ENCODE measurements at regions not wholly inside any gene's neighbourhood (a gene's known extent, or its start where the extent isn't known, plus 50 kb on each side); places are given as distances from the start of the nearest gene placed in this dataset.

DNA sequence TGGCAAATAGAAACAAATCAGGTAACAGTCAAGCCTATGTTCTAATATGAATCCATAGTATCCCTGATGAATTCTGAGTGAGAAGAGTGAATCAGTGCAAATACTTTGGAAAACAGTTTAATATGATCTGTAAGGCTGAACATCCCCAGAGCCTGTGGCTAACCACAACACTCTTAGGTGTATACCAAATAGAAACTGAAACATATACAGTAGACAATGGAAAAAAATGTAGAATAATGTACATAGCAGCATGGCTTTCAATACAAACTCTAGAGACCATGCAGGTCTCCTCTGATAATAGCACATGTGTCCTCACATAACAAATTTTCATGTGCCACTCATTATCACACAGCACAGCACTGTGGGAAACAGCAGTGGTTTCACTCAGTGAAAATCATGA, 513.6 kb downstream of the CDY2B start:
- Histone ChIP-seq H3K27me3 (ENCODE audit: low read depth) (no peaks in the 10 kb centered on the region), H3K9me3 (replicated peaks) (no peaks in the 10 kb centered on the region), H3K4me1 (no peaks in the 10 kb centered on the region), H3K36me3 (no peaks in the 10 kb centered on the region), H3K4me3 (no peak overlapping the region), H3K27ac (replicated peaks) (no peak overlapping the region)
- DNase-seq, result no peak
- intact Hi-C loops (cut with micrococcal nuclease), result no loop called here
- TF ChIP-seq, protein P1, sequence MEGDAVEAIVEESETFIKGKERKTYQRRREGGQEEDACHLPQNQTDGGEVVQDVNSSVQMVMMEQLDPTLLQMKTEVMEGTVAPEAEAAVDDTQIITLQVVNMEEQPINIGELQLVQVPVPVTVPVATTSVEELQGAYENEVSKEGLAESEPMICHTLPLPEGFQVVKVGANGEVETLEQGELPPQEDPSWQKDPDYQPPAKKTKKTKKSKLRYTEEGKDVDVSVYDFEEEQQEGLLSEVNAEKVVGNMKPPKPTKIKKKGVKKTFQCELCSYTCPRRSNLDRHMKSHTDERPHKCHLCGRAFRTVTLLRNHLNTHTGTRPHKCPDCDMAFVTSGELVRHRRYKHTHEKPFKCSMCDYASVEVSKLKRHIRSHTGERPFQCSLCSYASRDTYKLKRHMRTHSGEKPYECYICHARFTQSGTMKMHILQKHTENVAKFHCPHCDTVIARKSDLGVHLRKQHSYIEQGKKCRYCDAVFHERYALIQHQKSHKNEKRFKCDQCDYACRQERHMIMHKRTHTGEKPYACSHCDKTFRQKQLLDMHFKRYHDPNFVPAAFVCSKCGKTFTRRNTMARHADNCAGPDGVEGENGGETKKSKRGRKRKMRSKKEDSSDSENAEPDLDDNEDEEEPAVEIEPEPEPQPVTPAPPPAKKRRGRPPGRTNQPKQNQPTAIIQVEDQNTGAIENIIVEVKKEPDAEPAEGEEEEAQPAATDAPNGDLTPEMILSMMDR (IDR thresholded peaks at IDR 0.05; ENCODE audit: borderline replicate concordance), result no peak

DNA sequence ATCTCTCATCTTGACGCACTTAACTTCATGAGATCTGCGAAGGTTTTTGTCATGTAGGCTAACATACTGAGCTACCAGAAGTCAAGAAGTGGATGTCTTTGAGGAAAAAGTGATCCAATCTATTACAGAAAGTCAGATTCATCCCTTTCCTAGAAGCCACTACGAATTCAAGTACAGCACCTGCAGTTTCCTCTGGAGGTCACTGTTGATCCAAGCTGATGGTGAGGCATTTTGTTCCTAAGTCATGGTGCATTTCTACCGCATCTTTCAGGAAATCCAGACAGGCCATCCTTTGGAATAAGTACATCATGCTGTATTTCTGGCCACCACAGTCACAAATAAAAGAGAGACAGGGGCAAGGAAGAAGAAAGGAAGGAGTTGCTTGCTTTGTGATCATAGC, 541.0 kb downstream of the CDY2B start:
- Histone ChIP-seq H3K27me3 (ENCODE audit: low read depth) (no peaks in the 10 kb centered on the region), H3K36me3 (no peaks in the 10 kb centered on the region), H3K9me3 (replicated peaks) (no peaks in the 10 kb centered on the region), H3K4me1 (no peaks in the 10 kb centered on the region), H3K4me3 (no peak overlapping the region), H3K27ac (replicated peaks) (no peak overlapping the region)
- no peak for DNase-seq
- intact Hi-C loops (cut with micrococcal nuclease), result no loop called here
- TF ChIP-seq, protein P1 (IDR thresholded peaks at IDR 0.05; ENCODE audit: borderline replicate concordance), result no peak

DNA sequence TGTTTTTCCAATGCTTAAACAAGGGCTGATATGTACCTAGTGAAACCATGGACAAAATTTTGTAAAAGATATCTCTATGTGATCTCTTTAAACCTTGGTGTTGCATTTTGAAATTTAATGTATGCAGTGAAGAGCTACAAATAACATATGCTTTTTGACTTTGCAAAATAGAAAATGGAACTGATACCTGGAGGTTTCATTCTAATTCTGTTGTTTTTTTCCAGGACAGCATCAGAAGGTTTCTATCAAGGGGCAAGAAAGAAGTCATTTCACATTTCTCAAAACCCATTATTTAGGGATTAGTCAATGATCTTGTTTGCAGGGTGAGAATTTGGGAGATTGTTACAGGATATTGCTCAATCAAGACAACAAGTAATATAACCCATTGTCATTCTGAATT, 549.3 kb downstream of the CDY2B start:
- Histone ChIP-seq H3K27ac (replicated peaks) (no peak overlapping the region), H3K9me3 (replicated peaks) (no peaks in the 10 kb centered on the region)
- intact Hi-C loops (cut with micrococcal nuclease), result no loop called here

DNA sequence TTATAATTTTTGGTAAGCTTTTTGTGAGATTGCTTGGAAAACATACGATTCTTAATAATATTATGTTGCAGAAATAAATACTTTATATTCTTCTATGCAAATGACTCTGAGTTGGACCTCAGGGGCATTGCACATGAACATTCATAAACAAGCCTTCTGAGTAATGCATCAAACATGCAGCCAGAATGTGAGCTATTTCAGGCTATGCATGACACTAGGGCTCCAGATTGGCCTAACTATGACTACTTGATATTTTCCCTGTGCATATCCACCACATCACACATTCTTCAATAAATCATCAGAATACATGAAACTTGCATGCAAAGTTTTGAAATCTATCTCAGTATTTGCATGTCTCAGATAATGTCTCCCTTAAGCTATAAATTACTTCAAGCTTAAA, 560.1 kb downstream of the CDY2B start:
- Histone ChIP-seq H3K4me1 (no peaks in the 10 kb centered on the region), H3K27ac (replicated peaks) (no peak overlapping the region), H3K9me3 (replicated peaks) (no peaks in the 10 kb centered on the region), H3K4me3 (no peak overlapping the region), H3K36me3 (no peaks in the 10 kb centered on the region), H3K27me3 (ENCODE audit: low read depth) (no peaks in the 10 kb centered on the region)
- TF ChIP-seq, protein P1 (IDR thresholded peaks at IDR 0.05; ENCODE audit: borderline replicate concordance), result no peak
- intact Hi-C loops (cut with micrococcal nuclease), result no loop called here
- DNase-seq, result no peak

More for the DNA sequence above, 549.3 kb downstream of the CDY2B start:
- DNase-seq, result no peak
- no peaks in the 10 kb centered on the region for H3K4me1 ChIP-seq
- no peaks in the 10 kb centered on the region for H3K36me3 ChIP-seq
- H3K4me3 ChIP-seq, result no peak overlapping the region
- no peaks in the 10 kb centered on the region for H3K27me3 ChIP-seq (ENCODE audit: low read depth)
- TF ChIP-seq, protein P1 (IDR thresholded peaks at IDR 0.05; ENCODE audit: borderline replicate concordance), result no peak

DNA sequence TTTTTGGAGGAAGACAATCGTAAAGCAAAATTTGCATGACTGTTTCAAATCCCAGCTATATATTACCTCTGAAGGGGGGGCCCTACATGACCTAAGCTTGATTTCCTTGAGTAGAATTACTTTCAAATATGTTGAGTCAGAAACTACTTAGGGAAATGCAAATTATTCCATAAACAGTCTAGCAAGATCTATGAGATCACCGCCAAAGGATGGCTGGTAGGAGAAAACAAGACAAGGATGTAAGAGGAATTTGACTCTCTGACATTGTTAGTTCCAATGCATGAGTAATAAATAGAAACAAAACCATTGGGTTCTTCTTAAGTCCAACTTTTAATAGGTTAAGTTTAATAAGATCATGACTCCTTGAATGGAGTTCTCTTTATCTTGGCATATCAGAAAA, 561.4 kb downstream of the CDY2B start:
- intact Hi-C loops (cut with micrococcal nuclease), result no loop called here
- Histone ChIP-seq H3K27ac (replicated peaks) (no peak overlapping the region), H3K9me3 (replicated peaks) (no peaks in the 10 kb centered on the region), H3K4me3 (no peak overlapping the region), H3K27me3 (ENCODE audit: low read depth) (no peaks in the 10 kb centered on the region), H3K36me3 (no peaks in the 10 kb centered on the region), H3K4me1 (no peaks in the 10 kb centered on the region)
- DNase-seq, result no peak
- TF ChIP-seq, protein P1 (IDR thresholded peaks at IDR 0.05; ENCODE audit: borderline replicate concordance), result no peak

DNA sequence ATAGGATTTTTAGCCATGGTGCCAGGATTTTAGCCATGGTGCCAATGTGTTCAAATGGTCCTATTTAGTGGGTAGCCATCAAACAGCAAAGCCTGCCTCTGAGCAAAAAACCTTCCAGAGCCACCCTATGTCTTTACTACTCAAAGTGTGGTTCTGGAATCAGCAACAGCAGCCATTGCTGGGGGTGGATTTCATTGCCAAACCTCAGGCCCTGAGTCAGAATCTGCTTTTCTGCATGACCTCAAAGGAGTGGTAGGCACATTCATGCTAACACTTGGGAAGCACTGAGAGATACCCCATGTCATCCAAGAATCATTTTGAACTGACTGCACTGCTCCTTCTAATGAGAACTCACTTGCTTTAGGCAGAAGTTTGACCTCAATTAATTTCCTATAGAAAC, 603.0 kb downstream of the CDY2B start:
- Histone ChIP-seq H3K9me3 (replicated peaks) (no peaks in the 10 kb centered on the region), H3K27me3 (ENCODE audit: low read depth) (no peaks in the 10 kb centered on the region), H3K27ac (replicated peaks) (no peak overlapping the region), H3K36me3 (no peaks in the 10 kb centered on the region), H3K4me3 (no peak overlapping the region), H3K4me1 (no peaks in the 10 kb centered on the region)
- TF ChIP-seq, protein P1 (IDR thresholded peaks at IDR 0.05; ENCODE audit: borderline replicate concordance), result no peak
- no peak for DNase-seq
- intact Hi-C loops (cut with micrococcal nuclease), result no loop called here
